PC-9 (cell line): ENCODE measurements at regions not wholly inside any gene's neighbourhood (a gene's known extent, or its start where the extent isn't known, plus 50 kb on each side); places are given as distances from the start of the nearest gene placed in this dataset.

ENCODE experiments used
- EZH2 ChIP-seq: fragments of 200-600 bp; sonication (generic); IDR thresholded peaks from 2 replicates; pipeline ENCODE4 v1.8.0; 2017; ENCODE audit warnings: antibody characterized with exemption, low read depth
- TF ChIP-seq, protein P1 (sequence below): fragments of 200-600 bp; sonication (generic); conservative IDR thresholded peaks from 2 replicates; pipeline ENCODE4 v1.6.1; 2017; ENCODE audit warnings: mixed run types, antibody characterized with exemption, mild to moderate bottlenecking, moderate library complexity

DNA sequence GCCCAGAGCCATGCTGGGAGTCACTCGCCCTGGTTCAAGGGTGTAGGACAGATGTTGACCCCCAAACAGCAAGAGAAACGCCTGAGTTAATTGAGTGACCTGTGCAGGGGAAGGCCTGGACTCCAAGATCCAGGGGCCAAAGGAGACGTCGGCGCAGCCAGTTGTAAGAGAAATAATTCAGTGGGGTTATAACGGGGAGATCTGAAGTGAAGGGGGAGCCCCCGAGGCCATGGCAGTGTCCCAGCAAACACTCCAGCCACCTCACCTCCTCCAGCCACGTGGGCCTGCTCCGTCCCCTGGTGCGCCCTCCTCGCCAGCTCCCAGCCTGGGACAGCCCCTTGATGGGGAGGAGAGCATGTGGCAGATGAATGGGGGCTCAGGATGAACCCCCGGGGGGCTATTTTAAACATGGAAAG is 130.7 kb upstream of the GPC1 start:
- TF ChIP-seq, protein P1, sequence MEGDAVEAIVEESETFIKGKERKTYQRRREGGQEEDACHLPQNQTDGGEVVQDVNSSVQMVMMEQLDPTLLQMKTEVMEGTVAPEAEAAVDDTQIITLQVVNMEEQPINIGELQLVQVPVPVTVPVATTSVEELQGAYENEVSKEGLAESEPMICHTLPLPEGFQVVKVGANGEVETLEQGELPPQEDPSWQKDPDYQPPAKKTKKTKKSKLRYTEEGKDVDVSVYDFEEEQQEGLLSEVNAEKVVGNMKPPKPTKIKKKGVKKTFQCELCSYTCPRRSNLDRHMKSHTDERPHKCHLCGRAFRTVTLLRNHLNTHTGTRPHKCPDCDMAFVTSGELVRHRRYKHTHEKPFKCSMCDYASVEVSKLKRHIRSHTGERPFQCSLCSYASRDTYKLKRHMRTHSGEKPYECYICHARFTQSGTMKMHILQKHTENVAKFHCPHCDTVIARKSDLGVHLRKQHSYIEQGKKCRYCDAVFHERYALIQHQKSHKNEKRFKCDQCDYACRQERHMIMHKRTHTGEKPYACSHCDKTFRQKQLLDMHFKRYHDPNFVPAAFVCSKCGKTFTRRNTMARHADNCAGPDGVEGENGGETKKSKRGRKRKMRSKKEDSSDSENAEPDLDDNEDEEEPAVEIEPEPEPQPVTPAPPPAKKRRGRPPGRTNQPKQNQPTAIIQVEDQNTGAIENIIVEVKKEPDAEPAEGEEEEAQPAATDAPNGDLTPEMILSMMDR: no peak
- no peak for TF ChIP-seq EZH2
